GM19023 (cell line): ENCODE measurements at regions not wholly inside any gene's neighbourhood (a gene's known extent, or its start where the extent isn't known, plus 50 kb on each side); places are given as distances from the start of the nearest gene placed in this dataset.

ENCODE experiments used
- ATAC-seq: cut with Tn5 transposase; IDR thresholded peaks from one replicate; pipeline ENCODE4 v1.9.1; 2021; ENCODE audit warnings: mild to moderate bottlenecking, moderate library complexity; ENCODE audit not compliant: unreplicated experiment

- ATAC-seq, result no peak
Measured at GRCh38 chr21:28791595-28792282, 200.9 kb downstream of the LTN1 start.

GRCh38 chr21:28790335-28790734 is 202.3 kb downstream of the LTN1 start:
- no peak for ATAC-seq

- no peak for ATAC-seq
Measured at GRCh38 chr21:28789523-28789922, 203.2 kb downstream of the LTN1 start.

GRCh38 chr21:28788030-28788429 is 204.6 kb downstream of the LTN1 start:
- no peak for ATAC-seq

- no peak for ATAC-seq
Measured at GRCh38 chr21:28783641-28784185, 209.0 kb downstream of the LTN1 start.

- ATAC-seq, result no peak
Measured at GRCh38 chr21:28781602-28782276, 210.9 kb downstream of the LTN1 start.

- no peak for ATAC-seq
Measured at GRCh38 chr21:28779914-28780313, 212.8 kb downstream of the LTN1 start.

- ATAC-seq, result no peak
Measured at GRCh38 chr21:28776251-28776650, 216.4 kb downstream of the LTN1 start.

GRCh38 chr21:28775071-28775470 is 217.6 kb downstream of the LTN1 start:
- ATAC-seq, result no peak

GRCh38 chr21:28773036-28773435 is 219.6 kb downstream of the LTN1 start:
- ATAC-seq, result no peak

- ATAC-seq, result no peak
Measured at GRCh38 chr21:28771790-28772501, 220.7 kb downstream of the LTN1 start.

- no peak for ATAC-seq
Measured at GRCh38 chr21:28770867-28771661, 221.6 kb downstream of the LTN1 start.

GRCh38 chr21:28769683-28770082 is 223.0 kb downstream of the LTN1 start:
- ATAC-seq, result no peak

- ATAC-seq, result no peak
Measured at GRCh38 chr21:28768753-28769152, 223.9 kb downstream of the LTN1 start.

GRCh38 chr21:28767523-28767922 is 225.2 kb downstream of the LTN1 start:
- no peak for ATAC-seq

GRCh38 chr21:28763809-28764418 is 228.8 kb downstream of the LTN1 start:
- ATAC-seq, result no peak

GRCh38 chr21:28762357-28762735 is 230.3 kb downstream of the LTN1 start:
- no peak for ATAC-seq

GRCh38 chr21:28761674-28762356 is 230.9 kb downstream of the LTN1 start:
- no peak for ATAC-seq

- no peak for ATAC-seq
Measured at GRCh38 chr21:28758883-28759242, 233.8 kb downstream of the LTN1 start.
